ENCODE measurements at regions not wholly inside any gene's neighbourhood (a gene's known extent, or its start where the extent isn't known, plus 50 kb on each side); places are given as distances from the start of the nearest gene placed in this dataset.

DNA sequence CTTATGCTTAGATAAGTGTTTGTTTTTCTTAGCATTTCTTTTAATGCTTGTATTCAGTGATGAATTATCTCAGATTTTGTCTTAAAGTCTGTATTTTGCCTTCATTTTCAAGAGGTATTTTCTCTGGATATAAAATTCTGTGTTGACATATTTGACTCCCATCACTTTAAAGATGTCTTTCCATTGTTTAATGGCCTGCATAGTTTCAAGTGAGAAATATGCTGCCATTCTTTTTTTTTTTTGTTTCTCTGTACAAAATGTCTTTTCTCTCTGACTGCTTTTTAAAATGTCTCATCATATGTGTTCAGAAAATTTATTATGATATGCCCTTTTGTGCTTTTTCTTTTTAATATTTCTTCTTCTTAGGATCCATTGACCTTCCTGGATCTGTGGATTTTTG, 578.0 kb upstream of the NOX3 start:
- H3K4me3 Mint-ChIP-seq = no peak overlapping the region
- H3F3A ChIP-seq (replicated peaks; ENCODE audit: low read depth) = no peaks in the 10 kb centered on the region
- TF ChIP-seq, protein P1, sequence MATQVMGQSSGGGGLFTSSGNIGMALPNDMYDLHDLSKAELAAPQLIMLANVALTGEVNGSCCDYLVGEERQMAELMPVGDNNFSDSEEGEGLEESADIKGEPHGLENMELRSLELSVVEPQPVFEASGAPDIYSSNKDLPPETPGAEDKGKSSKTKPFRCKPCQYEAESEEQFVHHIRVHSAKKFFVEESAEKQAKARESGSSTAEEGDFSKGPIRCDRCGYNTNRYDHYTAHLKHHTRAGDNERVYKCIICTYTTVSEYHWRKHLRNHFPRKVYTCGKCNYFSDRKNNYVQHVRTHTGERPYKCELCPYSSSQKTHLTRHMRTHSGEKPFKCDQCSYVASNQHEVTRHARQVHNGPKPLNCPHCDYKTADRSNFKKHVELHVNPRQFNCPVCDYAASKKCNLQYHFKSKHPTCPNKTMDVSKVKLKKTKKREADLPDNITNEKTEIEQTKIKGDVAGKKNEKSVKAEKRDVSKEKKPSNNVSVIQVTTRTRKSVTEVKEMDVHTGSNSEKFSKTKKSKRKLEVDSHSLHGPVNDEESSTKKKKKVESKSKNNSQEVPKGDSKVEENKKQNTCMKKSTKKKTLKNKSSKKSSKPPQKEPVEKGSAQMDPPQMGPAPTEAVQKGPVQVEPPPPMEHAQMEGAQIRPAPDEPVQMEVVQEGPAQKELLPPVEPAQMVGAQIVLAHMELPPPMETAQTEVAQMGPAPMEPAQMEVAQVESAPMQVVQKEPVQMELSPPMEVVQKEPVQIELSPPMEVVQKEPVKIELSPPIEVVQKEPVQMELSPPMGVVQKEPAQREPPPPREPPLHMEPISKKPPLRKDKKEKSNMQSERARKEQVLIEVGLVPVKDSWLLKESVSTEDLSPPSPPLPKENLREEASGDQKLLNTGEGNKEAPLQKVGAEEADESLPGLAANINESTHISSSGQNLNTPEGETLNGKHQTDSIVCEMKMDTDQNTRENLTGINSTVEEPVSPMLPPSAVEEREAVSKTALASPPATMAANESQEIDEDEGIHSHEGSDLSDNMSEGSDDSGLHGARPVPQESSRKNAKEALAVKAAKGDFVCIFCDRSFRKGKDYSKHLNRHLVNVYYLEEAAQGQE (IDR thresholded peaks at IDR 0.05; ENCODE audit: unreplicated experiment) = no peak
- TF ChIP-seq, protein P2, sequence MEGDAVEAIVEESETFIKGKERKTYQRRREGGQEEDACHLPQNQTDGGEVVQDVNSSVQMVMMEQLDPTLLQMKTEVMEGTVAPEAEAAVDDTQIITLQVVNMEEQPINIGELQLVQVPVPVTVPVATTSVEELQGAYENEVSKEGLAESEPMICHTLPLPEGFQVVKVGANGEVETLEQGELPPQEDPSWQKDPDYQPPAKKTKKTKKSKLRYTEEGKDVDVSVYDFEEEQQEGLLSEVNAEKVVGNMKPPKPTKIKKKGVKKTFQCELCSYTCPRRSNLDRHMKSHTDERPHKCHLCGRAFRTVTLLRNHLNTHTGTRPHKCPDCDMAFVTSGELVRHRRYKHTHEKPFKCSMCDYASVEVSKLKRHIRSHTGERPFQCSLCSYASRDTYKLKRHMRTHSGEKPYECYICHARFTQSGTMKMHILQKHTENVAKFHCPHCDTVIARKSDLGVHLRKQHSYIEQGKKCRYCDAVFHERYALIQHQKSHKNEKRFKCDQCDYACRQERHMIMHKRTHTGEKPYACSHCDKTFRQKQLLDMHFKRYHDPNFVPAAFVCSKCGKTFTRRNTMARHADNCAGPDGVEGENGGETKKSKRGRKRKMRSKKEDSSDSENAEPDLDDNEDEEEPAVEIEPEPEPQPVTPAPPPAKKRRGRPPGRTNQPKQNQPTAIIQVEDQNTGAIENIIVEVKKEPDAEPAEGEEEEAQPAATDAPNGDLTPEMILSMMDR (conservative IDR thresholded peaks at IDR 0.05; ENCODE audit: low read depth in 2 of 2) = no peak
- TF ChIP-seq ZNF114 (CRISPR knock-in tag; IDR thresholded peaks at IDR 0.05) (no peak), NANOG (IDR thresholded peaks at IDR 0.05; ENCODE audit: borderline replicate concordance) (no peak), CREB1 (CRISPR knock-in tag; IDR thresholded peaks at IDR 0.05; ENCODE audit: low read depth) (no peak), JUNB (IDR thresholded peaks at IDR 0.05; ENCODE audit: unreplicated experiment) (no peak), EZH2phosphoT487 (IDR thresholded peaks at IDR 0.05; ENCODE audit: unreplicated experiment) (no peak), EZH2 (IDR thresholded peaks at IDR 0.05; ENCODE audit: low read depth, unreplicated experiment) (no peak), STAT1 (IDR thresholded peaks at IDR 0.05; ENCODE audit: unreplicated experiment) (no peak), ZNF331 (CRISPR knock-in tag; IDR thresholded peaks at IDR 0.05; ENCODE audit: low read depth) (no peak), POLR2AphosphoS5 (IDR thresholded peaks at IDR 0.05; ENCODE audit: low read depth) (no peak)
- TF ChIP-seq, protein P3, sequence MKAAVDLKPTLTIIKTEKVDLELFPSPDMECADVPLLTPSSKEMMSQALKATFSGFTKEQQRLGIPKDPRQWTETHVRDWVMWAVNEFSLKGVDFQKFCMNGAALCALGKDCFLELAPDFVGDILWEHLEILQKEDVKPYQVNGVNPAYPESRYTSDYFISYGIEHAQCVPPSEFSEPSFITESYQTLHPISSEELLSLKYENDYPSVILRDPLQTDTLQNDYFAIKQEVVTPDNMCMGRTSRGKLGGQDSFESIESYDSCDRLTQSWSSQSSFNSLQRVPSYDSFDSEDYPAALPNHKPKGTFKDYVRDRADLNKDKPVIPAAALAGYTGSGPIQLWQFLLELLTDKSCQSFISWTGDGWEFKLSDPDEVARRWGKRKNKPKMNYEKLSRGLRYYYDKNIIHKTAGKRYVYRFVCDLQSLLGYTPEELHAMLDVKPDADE (IDR thresholded peaks at IDR 0.05) = no peak
- TF ChIP-seq, protein P4, sequence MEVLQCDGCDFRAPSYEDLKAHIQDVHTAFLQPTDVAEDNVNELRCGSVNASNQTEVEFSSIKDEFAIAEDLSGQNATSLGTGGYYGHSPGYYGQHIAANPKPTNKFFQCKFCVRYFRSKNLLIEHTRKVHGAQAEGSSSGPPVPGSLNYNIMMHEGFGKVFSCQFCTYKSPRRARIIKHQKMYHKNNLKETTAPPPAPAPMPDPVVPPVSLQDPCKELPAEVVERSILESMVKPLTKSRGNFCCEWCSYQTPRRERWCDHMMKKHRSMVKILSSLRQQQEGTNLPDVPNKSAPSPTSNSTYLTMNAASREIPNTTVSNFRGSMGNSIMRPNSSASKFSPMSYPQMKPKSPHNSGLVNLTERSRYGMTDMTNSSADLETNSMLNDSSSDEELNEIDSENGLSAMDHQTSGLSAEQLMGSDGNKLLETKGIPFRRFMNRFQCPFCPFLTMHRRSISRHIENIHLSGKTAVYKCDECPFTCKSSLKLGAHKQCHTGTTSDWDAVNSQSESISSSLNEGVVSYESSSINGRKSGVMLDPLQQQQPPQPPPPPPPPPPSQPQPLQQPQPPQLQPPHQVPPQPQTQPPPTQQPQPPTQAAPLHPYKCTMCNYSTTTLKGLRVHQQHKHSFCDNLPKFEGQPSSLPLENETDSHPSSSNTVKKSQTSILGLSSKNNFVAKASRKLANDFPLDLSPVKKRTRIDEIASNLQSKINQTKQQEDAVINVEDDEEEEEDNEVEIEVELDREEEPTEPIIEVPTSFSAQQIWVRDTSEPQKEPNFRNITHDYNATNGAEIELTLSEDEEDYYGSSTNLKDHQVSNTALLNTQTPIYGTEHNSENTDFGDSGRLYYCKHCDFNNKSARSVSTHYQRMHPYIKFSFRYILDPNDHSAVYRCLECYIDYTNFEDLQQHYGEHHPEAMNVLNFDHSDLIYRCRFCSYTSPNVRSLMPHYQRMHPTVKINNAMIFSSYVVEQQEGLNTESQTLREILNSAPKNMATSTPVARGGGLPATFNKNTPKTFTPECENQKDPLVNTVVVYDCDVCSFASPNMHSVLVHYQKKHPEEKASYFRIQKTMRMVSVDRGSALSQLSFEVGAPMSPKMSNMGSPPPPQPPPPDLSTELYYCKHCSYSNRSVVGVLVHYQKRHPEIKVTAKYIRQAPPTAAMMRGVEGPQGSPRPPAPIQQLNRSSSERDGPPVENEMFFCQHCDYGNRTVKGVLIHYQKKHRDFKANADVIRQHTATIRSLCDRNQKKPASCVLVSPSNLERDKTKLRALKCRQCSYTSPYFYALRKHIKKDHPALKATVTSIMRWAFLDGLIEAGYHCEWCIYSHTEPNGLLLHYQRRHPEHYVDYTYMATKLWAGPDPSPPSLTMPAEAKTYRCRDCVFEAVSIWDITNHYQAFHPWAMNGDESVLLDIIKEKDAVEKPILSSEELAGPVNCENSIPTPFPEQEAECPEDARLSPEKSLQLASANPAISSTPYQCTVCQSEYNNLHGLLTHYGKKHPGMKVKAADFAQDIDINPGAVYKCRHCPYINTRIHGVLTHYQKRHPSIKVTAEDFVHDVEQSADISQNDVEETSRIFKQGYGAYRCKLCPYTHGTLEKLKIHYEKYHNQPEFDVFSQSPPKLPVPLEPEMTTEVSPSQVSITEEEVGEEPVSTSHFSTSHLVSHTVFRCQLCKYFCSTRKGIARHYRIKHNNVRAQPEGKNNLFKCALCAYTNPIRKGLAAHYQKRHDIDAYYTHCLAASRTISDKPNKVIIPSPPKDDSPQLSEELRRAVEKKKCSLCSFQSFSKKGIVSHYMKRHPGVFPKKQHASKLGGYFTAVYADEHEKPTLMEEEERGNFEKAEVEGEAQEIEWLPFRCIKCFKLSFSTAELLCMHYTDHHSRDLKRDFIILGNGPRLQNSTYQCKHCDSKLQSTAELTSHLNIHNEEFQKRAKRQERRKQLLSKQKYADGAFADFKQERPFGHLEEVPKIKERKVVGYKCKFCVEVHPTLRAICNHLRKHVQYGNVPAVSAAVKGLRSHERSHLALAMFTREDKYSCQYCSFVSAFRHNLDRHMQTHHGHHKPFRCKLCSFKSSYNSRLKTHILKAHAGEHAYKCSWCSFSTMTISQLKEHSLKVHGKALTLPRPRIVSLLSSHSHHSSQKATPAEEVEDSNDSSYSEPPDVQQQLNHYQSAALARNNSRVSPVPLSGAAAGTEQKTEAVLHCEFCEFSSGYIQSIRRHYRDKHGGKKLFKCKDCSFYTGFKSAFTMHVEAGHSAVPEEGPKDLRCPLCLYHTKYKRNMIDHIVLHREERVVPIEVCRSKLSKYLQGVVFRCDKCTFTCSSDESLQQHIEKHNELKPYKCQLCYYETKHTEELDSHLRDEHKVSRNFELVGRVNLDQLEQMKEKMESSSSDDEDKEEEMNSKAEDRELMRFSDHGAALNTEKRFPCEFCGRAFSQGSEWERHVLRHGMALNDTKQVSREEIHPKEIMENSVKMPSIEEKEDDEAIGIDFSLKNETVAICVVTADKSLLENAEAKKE (CRISPR knock-in tag; IDR thresholded peaks at IDR 0.05) = no peak
- no peak overlapping the region for H3K4me2 ChIP-seq
- ATAC-seq = no peak
- H2AFZ ChIP-seq = no peak overlapping the region
- peaks cover 8% of the 10 kb centered on the region; the same call in 1 of the 2 replicates for H3K9me2 ChIP-seq (ENCODE audit: insufficient read depth)
- H3K36me3 ChIP-seq (ENCODE audit: insufficient read depth) = no peaks in the 10 kb centered on the region
- no peaks in the 10 kb centered on the region for H3K79me2 ChIP-seq (replicated peaks; ENCODE audit: insufficient read depth)
- no peak for DNase-seq (ENCODE audit: low spot score)
- H3K4me1 ChIP-seq (ENCODE audit: insufficient read depth) = no peaks in the 10 kb centered on the region
- H3K27me3 ChIP-seq (ENCODE audit: insufficient read depth) = no peaks in the 10 kb centered on the region
- no peak overlapping the region for H3K27ac ChIP-seq (ENCODE audit: low read depth)
- peaks cover 29% of the 10 kb centered on the region for H3K9me3 Mint-ChIP-seq
- no peaks in the 10 kb centered on the region for H3K4me1 Mint-ChIP-seq
- H3K27ac Mint-ChIP-seq = no peak overlapping the region
- H3K27me3 Mint-ChIP-seq (ENCODE audit: insufficient read depth, low read depth, poor library complexity) = peaks cover 2% of the 10 kb centered on the region
- peaks cover 18% of the 10 kb centered on the region for H3K36me3 Mint-ChIP-seq (ENCODE audit: low read depth)
- H3K4me3 ChIP-seq = no peak overlapping the region
- H4K20me1 ChIP-seq (replicated peaks; ENCODE audit: insufficient read depth) = no peaks in the 10 kb centered on the region

Data from GM23338 (cell line).